GM12878 (cell line): ENCODE measurements at regions not wholly inside any gene's neighbourhood (a gene's known extent, or its start where the extent isn't known, plus 50 kb on each side); places are given as distances from the start of the nearest gene placed in this dataset.

ENCODE experiments used
- ATAC-seq: fragments of 200-7000 bp; cut with Tn5 transposase; 3 replicates; pipeline ENCODE4 v1.9.1; 2020; ENCODE audit warnings: mild to moderate bottlenecking, moderate library complexity
- BruUV-seq: library from RNA; stranded (reverse); fragments of 400-500 nt; replicated peaks from 2 replicates; lab custom pipeline; 2021; lab: Mats Ljungman, UMichigan
- CTCF ChIA-PET: fragments of 300-600 bp; sonication (Branson Sonifier 250); formaldehyde crosslinking; extraction: SDS; loops from one replicate; lab custom pipeline; 2021; ENCODE audit warnings: inconsistent platforms; lab: Yijun Ruan, JAX
- POLR2A ChIA-PET: fragments of 350-600 bp; formaldehyde crosslinking; extraction: SDS; loops from one replicate; lab custom pipeline; 2021; ENCODE audit warnings: inconsistent platforms; lab: Charles Lee
- RAD21 ChIA-PET: fragments of 300-600 bp; sonication (Branson Sonifier 250); formaldehyde crosslinking; loops from one replicate; lab custom pipeline; 2023; ENCODE audit warnings: antibody characterized with exemption; ENCODE audit not compliant: unreplicated experiment; lab: Charles Lee
- SMC1A ChIA-PET: fragments of 300-600 bp; sonication (Branson Sonifier 250); formaldehyde crosslinking; loops from one replicate; lab custom pipeline; 2023; ENCODE audit not compliant: unreplicated experiment, uncharacterized antibody; lab: Charles Lee
- DNase-seq: peaks from one replicate; pipeline ENCODE4 v3.0.0-alpha.2; 2011; ENCODE audit warnings: low read depth, low spot score
- FAIRE-seq: peaks from 3 replicates; lab custom pipeline; 2011; peaks lifted over from hg19 to GRCh38; lab: Jason Lieb, UNC
- H2AFZ ChIP-seq: 2 replicates; pipeline ENCODE4 v1.6.0; 2011; ENCODE audit warnings: low read depth, low read length, control low read depth; ENCODE audit not compliant: control insufficient read depth
- H3K27ac ChIP-seq: 2 replicates; pipeline ENCODE4 v1.5.1; 2011; ENCODE audit warnings: control low read depth; ENCODE audit not compliant: control insufficient read depth, insufficient read depth
- H3K27me3 ChIP-seq, 2 experiments: replicated peaks in 1 of 2; 2 replicates each; pipeline versions ENCODE4 v1.6.0 to v1.6.1; 2011; ENCODE audit warnings: low read length in 1 of 2; ENCODE audit not compliant: control insufficient read depth in 2 of 2, insufficient read depth in 2 of 2
- H3K36me3 ChIP-seq, 2 experiments: 2 replicates each; pipeline ENCODE4 v1.5.1; 2011; ENCODE audit warnings: low read length in 1 of 2; ENCODE audit not compliant: control insufficient read depth in 2 of 2, insufficient read depth in 2 of 2
- H3K4me1 ChIP-seq: 2 replicates; pipeline ENCODE4 v1.6.1; 2011; ENCODE audit warnings: mild to moderate bottlenecking, low read length, moderate library complexity, mixed read lengths; ENCODE audit not compliant: control insufficient read depth, insufficient read depth
- H3K4me2 ChIP-seq: 2 replicates; pipeline ENCODE4 v1.6.0; 2011; ENCODE audit warnings: control low read depth; ENCODE audit not compliant: control insufficient read depth, insufficient read depth
- H3K4me3 ChIP-seq: fragments of 200-600 bp; sonication (generic); 2 replicates; pipeline ENCODE4 v1.5.1; 2016
- H3K79me2 ChIP-seq: 2 replicates; pipeline ENCODE4 v1.6.0; 2011; ENCODE audit warnings: low read length; ENCODE audit not compliant: control insufficient read depth, insufficient read depth
- H3K9ac ChIP-seq: 2 replicates; pipeline ENCODE4 v1.8.0; 2011; ENCODE audit warnings: low read length, control low read depth, mixed read lengths; ENCODE audit not compliant: control insufficient read depth, insufficient read depth
- H3K9me3 ChIP-seq: replicated peaks from 3 replicates; pipeline ENCODE4 v1.5.1; 2011; ENCODE audit warnings: mild to moderate bottlenecking, low read length; ENCODE audit not compliant: control insufficient read depth, insufficient read depth
- H4K20me1 ChIP-seq: 2 replicates; pipeline ENCODE4 v1.6.0; 2011; ENCODE audit not compliant: control insufficient read depth, insufficient read depth
- ATF3 ChIP-seq: IDR thresholded peaks from 2 replicates; pipeline ENCODE4 v1.6.1; 2011; ENCODE audit warnings: low read depth, mild to moderate bottlenecking, low read length, moderate library complexity, borderline replicate concordance; ENCODE audit errors: extremely low read depth
- CBX5 ChIP-seq: sonication (generic); IDR thresholded peaks from 2 replicates; pipeline ENCODE4 v1.6.1; 2016; ENCODE audit warnings: low read depth, moderate library complexity, mild to moderate bottlenecking, inconsistent platforms
- CHD2 ChIP-seq: IDR thresholded peaks from 2 replicates; pipeline ENCODE4 v1.6.1; 2011; ENCODE audit warnings: low read depth, low read length, improper control_type of control experiment, borderline replicate concordance
- ETV6 ChIP-seq, 2 experiments: fragments of 450-650 bp in 1 of 2; IDR thresholded peaks in 1 of 2; conservative IDR thresholded peaks in 1 of 2; 2 replicates each; pipeline ENCODE4 v1.6.1; 2014; ENCODE audit warnings: antibody characterized with exemption in 1 of 2, borderline replicate concordance in 1 of 2, low read depth in 1 of 2, mild to moderate bottlenecking in 1 of 2, moderate library complexity in 1 of 2
- HDGF ChIP-seq: fragments of 450-650 bp; IDR thresholded peaks from 2 replicates; pipeline ENCODE4 v1.6.1; 2016; ENCODE audit warnings: antibody characterized with exemption
- MEF2A ChIP-seq: IDR thresholded peaks from 2 replicates; pipeline ENCODE4 v1.6.1; 2011; ENCODE audit warnings: low read depth, mild to moderate bottlenecking, low read length, moderate library complexity; ENCODE audit not compliant: insufficient read depth
- RAD51 ChIP-seq: fragments of 450-650 bp; IDR thresholded peaks from 2 replicates; pipeline ENCODE4 v1.6.1; 2016; ENCODE audit warnings: moderate library complexity, mild to moderate bottlenecking, inconsistent platforms
- SMC3 ChIP-seq: IDR thresholded peaks from 2 replicates; pipeline ENCODE4 v1.6.1; 2011; ENCODE audit warnings: low read length, improper control_type of control experiment, borderline replicate concordance
- TCF7 ChIP-seq: IDR thresholded peaks from 2 replicates; pipeline ENCODE4 v1.6.1; 2014; ENCODE audit warnings: antibody characterized with exemption, borderline replicate concordance
- ZBTB33 ChIP-seq: fragments of 450-650 bp; IDR thresholded peaks from 2 replicates; pipeline ENCODE4 v1.6.1; 2017; ENCODE audit warnings: mild to moderate bottlenecking
- ZBTB40 ChIP-seq: fragments of 450-650 bp; IDR thresholded peaks from 2 replicates; pipeline ENCODE4 v1.6.1; 2016; ENCODE audit warnings: mild to moderate bottlenecking, moderate library complexity, borderline replicate concordance
- WGBS: methylation state at CpG from one replicate; pipeline ENCODE4 v1.1.6; 2016; ENCODE audit warnings: low lambda C conversion rate; ENCODE audit not compliant: insufficient replicate concordance, insufficient coverage; ENCODE audit errors: missing lambda C conversion rate; 5-methylcytosine and 5-hydroxymethylcytosine counted together
- in situ Hi-C: fragments of 300-500 bp; cut with MboI; formaldehyde crosslinking; loops from 9 replicates; pipeline ENCODE4 v1.14.3; 2018; ENCODE audit warnings: mixed read lengths
- intact Hi-C: fragments of 100-400 bp; cut with micrococcal nuclease; formaldehyde crosslinking; loops from one replicate; pipeline ENCODE4 v1.14.2; 2022; ENCODE audit not compliant: unreplicated experiment

GRCh38 chr18:47635416-47635815, 295.0 kb downstream of the SMAD2 start (continued):
- TF ChIP-seq ATF3, result no peak
- no peak for TF ChIP-seq CHD2
- TF ChIP-seq CBX5, result no peak
- no peak for TF ChIP-seq ETV6 (conservative IDR thresholded peaks at IDR 0.05 in 1 of 2, IDR thresholded peaks at IDR 0.05 in 1 of 2; ENCODE audit: borderline replicate concordance in 1 of 2, low read depth in 1 of 2)
- TF ChIP-seq MEF2A, result no peak
- no peak for TF ChIP-seq TCF7
- TF ChIP-seq ZBTB33, result no peak

GRCh38 chr18:47632970-47633635, 297.4 kb downstream of the SMAD2 start:
- Histone ChIP-seq H4K20me1 (no peaks in the 10 kb centered on the region), H3K4me3 (no peak overlapping the region), H3K9me3 (no peaks in the 10 kb centered on the region), H3K4me2 (no peak overlapping the region), H2AFZ (no peak overlapping the region), H3K79me2 (no peaks in the 10 kb centered on the region), H3K27ac (no peak overlapping the region), H3K4me1 (no peaks in the 10 kb centered on the region), H3K27me3 (no peaks in the 10 kb centered on the region; a peak in 1 of 4 replicates), H3K36me3 (no peaks in the 10 kb centered on the region), H3K9ac (no peak overlapping the region)
- TF ChIP-seq SMC3 (no peak), ZBTB40 (no peak), HDGF (no peak), RAD51 (no peak)
- in situ Hi-C loops (no loop called here), intact Hi-C loops (no loop called here)
- 11% methylated on average over 2 of the region's 2 CpGs for WGBS
- FAIRE-seq, result no peak
- SMC1A ChIA-PET, result no interaction called here
- POLR2A ChIA-PET, result interaction anchor here (0.6 kb wide), 1 partner anchor 1510 kb away, joined by 3 read pairs; no protein-coding TSS in a partner anchor
- DNase-seq, result no peak
- no peak for ATAC-seq
- CTCF ChIA-PET, result interaction anchor here (0.6 to 0.8 kb wide), 2 partner anchors 36 to 1409 kb away, joined by 3 read pairs; no protein-coding TSS in a partner anchor
- no TSS peak for BruUV-seq
- RAD21 ChIA-PET, result no interaction called here
